Activated T-helper 17 cell treated with anti-CD3 and anti-CD28 coated beads, Interleukin-2, amount 50 U/mL, for 72 hours (primary cell): ENCODE measurements at regions not wholly inside any gene's neighbourhood (a gene's known extent, or its start where the extent isn't known, plus 50 kb on each side); places are given as distances from the start of the nearest gene placed in this dataset.

Source experiments
- ATAC-seq: fragments of 150-1000 bp; cut with Tn5 transposase; replicated peaks from 2 replicates; pipeline ENCODE4 v1.10.0; 2021; ENCODE audit warnings: mild to moderate bottlenecking, moderate library complexity
- H3K27ac Mint-ChIP-seq: one replicate; pipeline ENCODE4 v1.8.0; 2022; ENCODE audit warnings: mixed read lengths
- H3K27me3 Mint-ChIP-seq: one replicate; pipeline ENCODE4 v1.8.0; 2022; ENCODE audit warnings: mixed read lengths
- H3K36me3 Mint-ChIP-seq: one replicate; pipeline ENCODE4 v1.8.0; 2022; ENCODE audit warnings: low read depth, mild to moderate bottlenecking, mixed read lengths
- H3K4me1 Mint-ChIP-seq: one replicate; pipeline ENCODE4 v1.8.0; 2022; ENCODE audit warnings: mixed read lengths
- H3K4me3 Mint-ChIP-seq: one replicate; pipeline ENCODE4 v1.8.0; 2022; ENCODE audit warnings: mild to moderate bottlenecking, mixed read lengths
- H3K9me3 Mint-ChIP-seq: one replicate; pipeline ENCODE4 v1.8.0; 2022; ENCODE audit warnings: mixed read lengths

DNA sequence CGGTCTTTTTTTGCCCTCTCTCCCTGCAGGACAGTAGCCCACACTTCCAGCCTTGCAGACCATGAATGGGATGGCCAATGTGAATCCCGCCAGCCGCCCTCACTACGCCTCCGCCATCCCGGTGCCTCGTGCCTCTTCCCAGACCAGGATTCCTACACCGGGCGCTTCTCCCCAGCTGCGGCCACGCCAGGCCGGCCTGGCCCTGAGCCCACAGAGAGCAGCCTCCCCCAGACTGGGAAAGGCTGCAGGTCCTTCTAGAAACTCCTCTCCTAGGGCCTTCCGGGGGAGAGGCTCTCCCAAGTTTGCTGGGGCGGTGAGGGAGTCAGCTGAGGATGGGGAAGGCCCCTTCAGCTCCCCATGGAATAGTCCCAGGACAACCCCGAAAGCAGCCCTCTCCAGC is 83.9 kb downstream of the NAV1 start:
- Mint-ChIP-seq H3K27me3 (no peaks in the 10 kb centered on the region), H3K4me1 (no peaks in the 10 kb centered on the region), H3K4me3 (no peak overlapping the region), H3K27ac (no peak overlapping the region), H3K9me3 (no peaks in the 10 kb centered on the region), H3K36me3 (no peaks in the 10 kb centered on the region)
- ATAC-seq: no peak

DNA sequence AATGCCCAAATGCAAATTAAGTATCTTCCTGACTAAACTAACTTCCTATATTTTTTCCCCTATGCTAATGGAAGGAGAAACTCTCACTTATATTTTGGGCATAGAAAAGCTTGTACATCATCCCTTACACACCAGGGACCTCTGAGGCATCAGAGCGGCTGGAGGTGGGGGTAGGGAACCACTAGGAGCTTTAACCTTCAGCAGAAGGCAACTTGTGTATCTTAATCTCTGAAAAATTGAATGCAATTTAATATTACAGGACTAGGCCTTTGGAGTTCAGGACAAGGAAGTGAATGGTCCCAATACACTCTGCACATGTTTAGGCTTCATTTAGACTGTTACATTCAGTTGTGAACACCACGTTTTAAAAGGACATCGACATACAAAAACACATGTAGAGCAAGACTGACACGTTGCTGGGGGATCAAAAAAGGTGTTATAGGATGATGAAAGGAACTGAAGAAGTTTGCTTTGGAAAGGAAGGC is 85.9 kb downstream of the NAV1 start:
- Mint-ChIP-seq H3K4me1 (no peaks in the 10 kb centered on the region), H3K4me3 (no peak overlapping the region), H3K9me3 (no peaks in the 10 kb centered on the region), H3K27ac (no peak overlapping the region), H3K27me3 (no peaks in the 10 kb centered on the region), H3K36me3 (no peaks in the 10 kb centered on the region)
- no peak for ATAC-seq

DNA sequence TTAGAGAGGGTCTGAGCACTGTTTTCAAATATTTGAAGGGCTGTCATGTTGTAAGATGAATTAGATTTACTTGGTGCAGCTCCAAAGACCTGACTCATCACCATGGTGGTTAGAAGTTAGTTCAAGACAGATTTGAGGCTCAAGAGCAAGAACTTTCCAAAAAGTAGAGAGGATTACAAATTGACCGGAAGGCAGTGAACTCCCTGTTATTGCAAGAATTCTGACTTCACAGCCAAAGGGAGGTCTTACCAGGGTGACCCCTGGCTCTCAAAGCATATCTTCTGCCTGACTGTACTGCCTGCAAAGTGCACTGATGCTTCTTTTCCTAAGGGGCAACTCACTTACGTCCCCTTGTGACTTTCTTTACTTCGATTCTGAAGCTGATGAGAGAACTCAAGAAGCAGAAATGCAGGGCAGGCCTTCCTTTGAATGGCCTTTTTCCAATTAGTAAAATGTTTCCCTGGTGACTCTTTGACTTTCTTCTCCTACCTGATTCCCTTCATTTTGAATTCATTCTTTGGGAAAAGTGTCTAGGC is 86.4 kb downstream of the NAV1 start:
- Mint-ChIP-seq H3K9me3 (no peaks in the 10 kb centered on the region), H3K4me1 (no peaks in the 10 kb centered on the region), H3K27me3 (no peaks in the 10 kb centered on the region), H3K4me3 (no peak overlapping the region), H3K27ac (no peak overlapping the region), H3K36me3 (no peaks in the 10 kb centered on the region)
- no peak for ATAC-seq

DNA sequence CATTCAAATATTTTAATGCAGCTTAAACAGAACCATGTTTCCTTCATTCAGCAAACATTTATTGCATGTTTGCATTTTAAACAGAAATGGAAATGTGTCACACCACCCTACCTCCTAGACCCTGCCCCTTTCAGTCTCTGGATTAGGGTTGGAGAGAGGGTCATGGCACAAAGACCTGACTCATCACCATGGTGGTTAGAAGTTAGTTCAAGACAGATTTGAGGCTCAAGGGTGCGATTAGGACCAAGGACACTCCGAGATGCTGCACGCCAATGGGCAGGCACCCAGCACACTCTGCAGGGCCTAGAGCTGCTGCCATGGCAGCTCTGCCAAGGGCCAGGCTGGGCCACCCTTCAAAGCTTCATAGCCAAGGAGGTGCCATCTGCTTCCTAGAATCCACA is 86.9 kb downstream of the NAV1 start:
- H3K36me3 Mint-ChIP-seq: no peaks in the 10 kb centered on the region
- H3K4me1 Mint-ChIP-seq: no peaks in the 10 kb centered on the region
- H3K27me3 Mint-ChIP-seq: no peaks in the 10 kb centered on the region
- H3K9me3 Mint-ChIP-seq: no peaks in the 10 kb centered on the region
- no peak overlapping the region for H3K27ac Mint-ChIP-seq
- no peak overlapping the region for H3K4me3 Mint-ChIP-seq
- ATAC-seq: no peak

DNA sequence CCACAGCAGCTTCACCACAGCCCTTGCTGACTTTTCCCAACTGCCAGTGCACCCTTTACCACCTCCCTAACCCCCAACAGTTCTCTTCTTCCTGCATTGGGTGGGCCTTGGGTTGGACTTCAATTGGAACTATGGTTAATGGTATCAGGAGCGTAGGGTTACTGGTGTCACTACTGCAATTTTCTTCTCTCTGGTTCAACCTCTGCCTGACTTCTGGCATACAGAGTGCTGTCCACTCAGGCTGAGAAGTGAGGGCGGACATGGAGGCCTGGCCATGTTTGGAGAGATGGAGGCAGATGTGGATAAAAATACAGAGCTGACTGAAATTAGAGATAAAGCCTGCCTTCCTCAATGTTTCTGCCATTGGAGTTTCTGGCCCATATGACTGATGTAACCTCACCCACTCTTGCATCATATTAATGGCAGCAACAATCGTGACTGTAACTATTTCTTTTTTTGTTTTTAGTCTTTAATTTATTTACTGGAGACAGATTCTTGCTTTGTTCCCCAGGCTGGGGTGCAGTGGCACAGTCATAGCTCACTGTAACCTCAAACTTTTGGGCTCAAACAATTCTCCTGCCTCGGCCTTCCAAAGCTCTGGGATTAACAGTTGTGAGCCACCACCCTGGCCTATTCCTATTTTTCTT is 87.8 kb downstream of the NAV1 start:
- Mint-ChIP-seq H3K27ac (no peak overlapping the region), H3K27me3 (no peaks in the 10 kb centered on the region), H3K9me3 (no peaks in the 10 kb centered on the region), H3K4me3 (no peak overlapping the region), H3K4me1 (no peaks in the 10 kb centered on the region), H3K36me3 (no peaks in the 10 kb centered on the region)
- ATAC-seq: no peak

DNA sequence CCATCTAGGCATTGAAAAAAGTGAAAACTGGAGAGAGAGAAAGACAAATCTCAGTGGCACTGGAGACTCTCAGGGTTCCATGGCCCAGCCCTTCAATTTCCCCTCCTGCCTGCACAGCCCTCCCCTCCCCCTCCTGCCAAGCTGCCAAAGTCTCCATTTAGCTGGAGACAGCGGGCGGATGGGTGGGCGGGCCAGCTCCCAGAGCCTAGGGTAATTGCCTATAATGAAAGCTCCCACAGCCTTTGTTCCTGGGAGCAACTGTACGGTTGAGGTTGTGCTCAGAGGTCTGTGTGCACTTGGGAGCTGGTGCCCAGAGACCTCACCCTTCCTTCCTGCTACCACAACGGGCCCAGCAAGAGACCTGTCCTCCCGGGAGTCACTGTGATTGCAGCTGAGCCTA is 89.6 kb downstream of the NAV1 start:
- H3K4me3 Mint-ChIP-seq: no peak overlapping the region
- ATAC-seq: no peak

DNA sequence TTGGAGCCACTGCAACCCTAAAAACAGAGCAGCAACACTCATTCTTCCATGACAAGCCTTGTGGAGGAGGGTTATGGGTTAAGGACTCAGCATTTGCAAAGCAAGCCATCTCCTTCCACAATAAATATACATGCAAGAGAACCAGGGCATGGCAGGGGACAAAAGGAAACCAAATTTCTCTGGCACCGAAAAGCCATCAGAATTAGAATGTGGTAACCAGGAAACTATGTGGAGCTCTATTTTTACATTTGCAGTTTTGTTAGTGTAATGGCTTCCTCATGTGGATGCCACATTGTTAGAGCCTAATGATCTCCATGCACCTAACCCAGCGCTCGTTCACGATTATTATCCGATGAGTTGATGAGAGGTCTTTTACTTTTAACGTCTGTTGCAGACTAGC is 91.7 kb downstream of the NAV1 start:
- Mint-ChIP-seq H3K27me3 (no peaks in the 10 kb centered on the region), H3K4me1 (no peaks in the 10 kb centered on the region), H3K9me3 (no peaks in the 10 kb centered on the region), H3K4me3 (no peak overlapping the region), H3K36me3 (no peaks in the 10 kb centered on the region), H3K27ac (no peak overlapping the region)
- ATAC-seq: no peak

More for the DNA sequence above, 89.6 kb downstream of the NAV1 start:
- Mint-ChIP-seq H3K27ac (no peak overlapping the region), H3K36me3 (no peaks in the 10 kb centered on the region), H3K9me3 (no peaks in the 10 kb centered on the region), H3K27me3 (no peaks in the 10 kb centered on the region), H3K4me1 (no peaks in the 10 kb centered on the region)

DNA sequence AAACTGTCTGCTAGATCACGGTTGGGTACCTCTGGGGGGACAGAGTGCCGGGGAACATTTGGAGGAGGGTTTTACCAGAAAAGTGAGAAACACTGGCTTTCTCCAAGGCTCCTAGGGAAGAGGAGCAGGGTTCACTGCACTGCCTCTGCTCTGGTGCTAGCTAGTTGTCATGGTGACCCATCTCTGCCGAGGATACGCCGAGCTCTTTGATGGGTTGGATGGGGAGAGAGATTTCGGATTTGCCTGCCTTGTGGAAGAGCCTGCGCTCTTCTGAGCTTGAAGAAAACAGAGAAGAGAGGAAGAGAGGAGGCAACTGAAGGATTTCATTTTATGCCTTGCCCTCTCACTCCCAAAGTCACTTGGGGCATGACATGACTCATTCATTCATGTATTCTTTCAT is 92.1 kb downstream of the NAV1 start:
- H3K36me3 Mint-ChIP-seq: no peaks in the 10 kb centered on the region

DNA sequence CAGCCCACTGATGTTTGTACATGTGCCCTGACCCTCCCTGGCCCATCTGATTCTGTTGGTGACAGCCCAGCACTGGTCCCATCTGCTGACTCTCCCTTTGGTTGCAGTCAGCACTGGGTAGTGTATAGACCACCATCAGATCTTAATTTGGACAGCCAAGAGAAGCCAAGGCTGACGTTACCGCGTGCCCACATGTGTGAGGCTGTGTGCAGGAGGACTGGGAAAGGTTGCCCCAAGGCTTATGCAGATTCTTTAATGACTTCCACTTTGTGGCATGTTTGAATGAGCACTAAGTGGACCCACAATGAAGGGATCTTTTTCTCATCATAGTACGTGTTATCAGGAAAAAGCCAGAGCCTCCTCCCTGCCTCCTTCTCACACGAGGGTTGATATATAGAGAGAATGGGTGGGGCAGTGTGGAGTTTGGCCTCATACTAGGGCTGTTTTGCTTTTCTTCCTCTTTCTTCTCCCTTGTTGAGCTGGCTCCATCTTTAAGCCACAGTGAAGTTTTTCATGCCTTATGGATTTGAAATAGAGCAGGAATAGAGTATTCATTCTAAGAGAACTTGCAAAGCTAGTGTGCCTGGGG is 93.5 kb downstream of the NAV1 start:
- H3K27ac Mint-ChIP-seq: no peak overlapping the region
- H3K36me3 Mint-ChIP-seq: no peaks in the 10 kb centered on the region
- H3K4me3 Mint-ChIP-seq: no peak overlapping the region
- no peak for ATAC-seq
- no peaks in the 10 kb centered on the region for H3K27me3 Mint-ChIP-seq
- no peaks in the 10 kb centered on the region for H3K4me1 Mint-ChIP-seq
- no peaks in the 10 kb centered on the region for H3K9me3 Mint-ChIP-seq

More for the DNA sequence above, 92.1 kb downstream of the NAV1 start:
- Mint-ChIP-seq H3K27me3 (no peaks in the 10 kb centered on the region), H3K9me3 (no peaks in the 10 kb centered on the region), H3K27ac (no peak overlapping the region), H3K4me1 (no peaks in the 10 kb centered on the region), H3K4me3 (no peak overlapping the region)
- ATAC-seq: no peak

DNA sequence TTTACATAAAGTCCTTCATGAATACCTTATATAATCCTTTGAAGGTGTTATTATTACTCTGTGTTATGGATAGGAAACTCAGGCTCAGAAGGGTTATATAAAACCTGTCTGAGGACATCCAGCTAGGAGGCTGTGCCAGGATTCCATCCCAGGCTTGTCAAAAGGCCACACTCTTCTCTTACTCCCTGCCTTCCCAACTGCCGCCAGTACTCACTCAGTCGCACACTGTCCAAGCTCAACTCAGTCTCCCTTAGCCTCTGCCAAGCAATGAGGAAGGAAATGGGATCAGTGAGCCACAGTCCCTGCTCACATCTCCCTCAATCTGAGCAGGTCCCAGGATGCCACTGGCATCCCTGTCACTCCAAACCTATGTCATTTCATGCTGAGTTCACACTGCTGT is 94.4 kb downstream of the NAV1 start:
- no peaks in the 10 kb centered on the region for H3K36me3 Mint-ChIP-seq
- H3K4me1 Mint-ChIP-seq: no peaks in the 10 kb centered on the region
- no peak for ATAC-seq
- H3K27ac Mint-ChIP-seq: no peak overlapping the region
- no peak overlapping the region for H3K4me3 Mint-ChIP-seq
- no peaks in the 10 kb centered on the region for H3K9me3 Mint-ChIP-seq
- H3K27me3 Mint-ChIP-seq: no peaks in the 10 kb centered on the region

DNA sequence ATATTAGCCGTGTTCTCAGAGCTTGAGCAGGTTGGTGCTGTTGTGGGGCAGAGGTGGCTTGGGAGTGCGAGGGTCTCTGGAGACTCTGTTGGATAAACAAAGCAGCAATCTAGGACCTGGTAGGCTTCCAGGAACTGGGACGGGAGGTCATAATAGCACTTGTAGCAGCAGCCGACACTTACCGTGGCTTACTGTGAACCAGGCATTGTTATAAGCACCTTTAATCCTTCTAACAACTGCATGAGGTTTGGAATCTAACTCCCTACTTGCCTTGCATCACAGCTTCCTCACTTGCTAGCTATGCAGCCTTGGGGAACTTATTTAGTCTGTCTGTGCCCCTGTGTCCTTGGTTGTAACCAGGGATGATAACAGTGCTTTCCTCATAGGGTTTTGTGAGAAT is 94.9 kb downstream of the NAV1 start:
- H3K4me3 Mint-ChIP-seq: no peak overlapping the region
- ATAC-seq: no peak
- no peaks in the 10 kb centered on the region for H3K4me1 Mint-ChIP-seq
- H3K27ac Mint-ChIP-seq: no peak overlapping the region
- no peaks in the 10 kb centered on the region for H3K9me3 Mint-ChIP-seq
- H3K36me3 Mint-ChIP-seq: no peaks in the 10 kb centered on the region
- no peaks in the 10 kb centered on the region for H3K27me3 Mint-ChIP-seq

DNA sequence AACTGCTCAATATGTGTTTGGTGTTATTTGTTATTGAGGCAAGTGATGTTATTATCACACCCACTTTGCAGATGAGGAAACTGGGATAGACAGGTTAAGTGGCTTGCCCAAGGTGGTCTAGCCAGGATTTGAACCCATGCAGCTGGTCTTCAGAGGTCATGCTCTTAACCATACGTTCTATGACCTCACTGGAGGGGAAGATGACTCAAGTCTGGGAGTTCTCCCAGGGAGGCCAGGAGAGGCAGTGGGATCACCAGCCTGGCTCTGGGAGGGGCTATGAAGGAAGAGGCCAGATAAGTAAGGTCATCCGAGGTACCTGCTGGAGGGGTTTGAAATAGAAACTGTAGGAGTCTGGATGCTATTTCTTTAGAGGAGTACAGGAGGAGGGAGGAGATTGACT is 95.3 kb downstream of the NAV1 start:
- H3K4me1 Mint-ChIP-seq: no peaks in the 10 kb centered on the region
- ATAC-seq: no peak
- H3K27ac Mint-ChIP-seq: no peak overlapping the region
- no peaks in the 10 kb centered on the region for H3K27me3 Mint-ChIP-seq
- H3K36me3 Mint-ChIP-seq: no peaks in the 10 kb centered on the region
- H3K4me3 Mint-ChIP-seq: no peak overlapping the region
- no peaks in the 10 kb centered on the region for H3K9me3 Mint-ChIP-seq

DNA sequence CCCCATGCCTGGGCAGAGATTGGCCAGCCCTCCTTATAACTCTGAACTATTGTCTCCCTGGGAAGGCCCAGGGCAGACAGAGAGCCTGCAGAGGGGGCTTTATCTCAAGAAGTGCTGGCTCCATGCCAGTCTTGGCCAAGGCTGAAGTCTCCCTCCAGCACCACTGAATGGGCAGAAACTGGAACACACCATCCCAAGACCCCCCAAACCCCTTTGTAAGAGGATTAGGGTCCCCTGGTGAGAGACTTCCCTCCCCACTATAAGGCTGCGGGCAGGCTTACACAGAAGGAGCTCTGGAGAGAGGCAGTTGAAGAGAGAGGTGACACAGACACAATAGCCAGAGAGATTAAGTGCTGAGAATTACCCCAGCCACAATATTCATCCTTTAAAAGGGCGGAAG is 97.2 kb downstream of the NAV1 start:
- H3K9me3 Mint-ChIP-seq: no peaks in the 10 kb centered on the region
- H3K4me1 Mint-ChIP-seq: no peaks in the 10 kb centered on the region
- H3K27ac Mint-ChIP-seq: no peak overlapping the region
- H3K4me3 Mint-ChIP-seq: no peak overlapping the region
- ATAC-seq: no peak
- H3K36me3 Mint-ChIP-seq: no peaks in the 10 kb centered on the region
- no peaks in the 10 kb centered on the region for H3K27me3 Mint-ChIP-seq

DNA sequence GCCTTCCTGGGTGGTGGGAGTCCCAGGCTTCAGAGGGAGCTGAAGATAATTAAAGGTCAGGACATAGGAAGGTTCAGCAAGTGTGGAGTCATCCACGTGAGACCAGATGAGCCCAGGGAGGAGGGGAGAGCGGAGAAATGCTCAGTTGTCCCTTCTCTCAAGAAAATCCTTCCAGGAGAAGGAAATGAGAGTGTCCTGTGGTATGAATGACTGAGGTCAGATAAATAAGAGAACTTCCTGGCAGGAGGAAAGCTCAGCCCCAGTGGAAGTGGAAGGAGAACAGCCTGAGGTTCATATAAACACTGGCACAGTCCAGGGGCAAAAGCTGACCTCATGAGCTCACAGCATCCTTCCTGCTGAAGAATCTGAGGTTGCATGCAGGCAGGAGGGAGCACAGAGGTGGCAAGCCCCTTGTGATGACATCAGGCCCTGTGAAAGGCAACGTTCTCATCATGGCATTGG is 97.6 kb downstream of the NAV1 start:
- H3K27ac Mint-ChIP-seq: no peak overlapping the region
- H3K27me3 Mint-ChIP-seq: no peaks in the 10 kb centered on the region
- no peak for ATAC-seq
- no peaks in the 10 kb centered on the region for H3K9me3 Mint-ChIP-seq
- H3K36me3 Mint-ChIP-seq: no peaks in the 10 kb centered on the region
- H3K4me1 Mint-ChIP-seq: no peaks in the 10 kb centered on the region
- H3K4me3 Mint-ChIP-seq: no peak overlapping the region

DNA sequence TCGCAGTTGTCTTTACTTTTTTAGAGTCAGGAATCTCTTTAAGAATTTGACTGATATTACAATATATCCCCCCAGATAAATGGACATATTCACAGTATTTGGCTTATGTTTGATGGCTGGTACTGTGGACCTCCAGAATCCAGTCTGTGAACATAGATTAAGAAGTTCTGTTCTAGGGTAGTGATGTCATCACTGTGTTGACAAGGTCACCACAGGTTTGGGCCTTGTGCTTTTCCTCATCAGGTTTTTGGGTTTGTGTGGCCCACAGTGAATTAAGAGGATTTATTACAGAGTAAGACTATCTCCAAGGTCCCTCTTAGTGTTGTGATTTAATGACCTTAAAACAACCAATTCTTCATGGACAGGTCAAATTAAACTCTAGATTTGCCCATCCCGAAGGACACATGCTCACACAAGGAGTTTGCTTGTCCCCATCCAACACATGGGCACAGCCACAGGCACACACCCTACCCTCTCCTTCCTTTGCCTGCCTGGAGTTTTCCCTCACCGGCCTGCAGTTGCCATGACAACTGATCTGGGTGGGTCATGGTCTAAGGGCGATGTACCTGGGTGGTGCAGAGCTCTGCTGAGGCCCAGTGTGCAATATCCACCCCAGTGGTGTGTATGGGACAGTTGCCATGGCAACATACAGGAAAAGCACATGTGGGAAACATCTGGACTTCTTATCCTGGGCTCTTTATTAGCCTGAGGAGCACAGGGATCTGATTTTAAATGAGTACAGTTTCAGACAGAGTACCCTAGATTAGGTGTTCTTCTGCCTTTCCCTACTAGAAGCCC is 98.6 kb downstream of the NAV1 start:
- Mint-ChIP-seq H3K9me3 (no peaks in the 10 kb centered on the region), H3K27ac (no peak overlapping the region), H3K36me3 (no peaks in the 10 kb centered on the region), H3K27me3 (no peaks in the 10 kb centered on the region), H3K4me3 (no peak overlapping the region), H3K4me1 (no peaks in the 10 kb centered on the region)
- no peak for ATAC-seq
